Spleen (tissue), 7 donors: ENCODE measurements at regions not wholly inside any gene's neighbourhood (a gene's known extent, or its start where the extent isn't known, plus 50 kb on each side); places are given as distances from the start of the nearest gene placed in this dataset.

Experiments
- CTCF ChIP-seq, 11 experiments: fragments of 200-600 bp in 7 of 11; fragments of 450-650 bp in 4 of 11; sonication (generic) in 4 of 11; IDR thresholded peaks in 8 of 11; conservative IDR thresholded peaks in 3 of 11; 1 replicate in 7 of 11; 2 replicates in 4 of 11; pipeline versions ENCODE4 v1.4.0 to v1.8.0; 2016 to 2021; ENCODE audit warnings: antibody characterized with exemption in 11 of 11, inconsistent platforms in 4 of 11, mild to moderate bottlenecking in 1 of 11
- POLR2A ChIP-seq, 3 donors: fragments of 450-650 bp; IDR thresholded peaks; one replicate each; pipeline ENCODE4 v1.5.1; 2017; ENCODE audit warnings: antibody characterized with exemption in 3 of 3, mild to moderate bottlenecking in 1 of 3
- donor health status: DM: no; HTN: no; CAD: no; lungs with moderate emphysema.
- donor health status: DM: no; HTN: no; CAD: no.
- donor health status: DM: no; HTN: no; CAD: no.

GRCh38 chr7:18312482-18312881 lies 183.1 kb upstream of the HDAC9 start:
- TF ChIP-seq CTCF (IDR thresholded peaks at IDR 0.05 in 8 of 11, conservative IDR thresholded peaks at IDR 0.05 in 3 of 11) (no peak), POLR2A (IDR thresholded peaks at IDR 0.05) (no peak)
